ENCODE measurements at regions not wholly inside any gene's neighbourhood (a gene's known extent, or its start where the extent isn't known, plus 50 kb on each side); places are given as distances from the start of the nearest gene placed in this dataset.

GRCh38 chrX:40834225-40834624 lies 98.9 kb upstream of the MED14 start:
- peaks cover 5% of the 10 kb centered on the region for H3K9me3 Mint-ChIP-seq (ENCODE audit: unreplicated experiment)
- no peaks in the 10 kb centered on the region for H3K27me3 ChIP-seq (ENCODE audit: insufficient read depth, low read length)
- no peak overlapping the region for H3K4me3 ChIP-seq (ENCODE audit: insufficient read depth, low read depth, low read length)
- H3K4me1 Mint-ChIP-seq (ENCODE audit: low read depth, unreplicated experiment): no peaks in the 10 kb centered on the region
- no peaks in the 10 kb centered on the region for H3K9me3 ChIP-seq (ENCODE audit: insufficient read depth, low read depth, low read length)
- H3K36me3 Mint-ChIP-seq (ENCODE audit: low read depth, unreplicated experiment): peaks cover 3% of the 10 kb centered on the region
- TF ChIP-seq CTCF (IDR thresholded peaks at IDR 0.05; ENCODE audit: insufficient read depth, low read depth, low read length) (no peak), EZH2 (IDR thresholded peaks at IDR 0.05; ENCODE audit: insufficient read depth, low read length) (no peak)
- no peaks in the 10 kb centered on the region for H3K36me3 ChIP-seq (ENCODE audit: insufficient read depth, low read length)
- no peaks in the 10 kb centered on the region for H3K27me3 Mint-ChIP-seq (ENCODE audit: low read depth, unreplicated experiment)
- H3K27ac Mint-ChIP-seq (ENCODE audit: unreplicated experiment): no peak overlapping the region
- no peaks in the 10 kb centered on the region for H3K79me2 ChIP-seq (ENCODE audit: insufficient read depth, low read length)
- no peak overlapping the region for H3K4me3 Mint-ChIP-seq (ENCODE audit: unreplicated experiment)
- H3K4me1 ChIP-seq (ENCODE audit: insufficient read depth, low read length): no peaks in the 10 kb centered on the region
- H4K20me1 ChIP-seq (ENCODE audit: insufficient read depth, low read length): no peaks in the 10 kb centered on the region
- H2AFZ ChIP-seq (ENCODE audit: low read depth, low read length): no peak overlapping the region
- no peak overlapping the region for H3K4me2 ChIP-seq (ENCODE audit: low read length)
- H3K9ac ChIP-seq (ENCODE audit: low read length): no peak overlapping the region
- DNase-seq (ENCODE audit: low read depth) (no peak), FAIRE-seq (no peak)
- H3K27ac ChIP-seq (ENCODE audit: low read depth, low read length): no peak overlapping the region

GRCh38 chrX:40835526-40835925 lies 100.2 kb upstream of the MED14 start:
- H3K4me3 ChIP-seq (ENCODE audit: insufficient read depth, low read depth, low read length): no peak overlapping the region
- no peaks in the 10 kb centered on the region for H3K79me2 ChIP-seq (ENCODE audit: insufficient read depth, low read length)
- H4K20me1 ChIP-seq (ENCODE audit: insufficient read depth, low read length): no peaks in the 10 kb centered on the region
- H3K36me3 ChIP-seq (ENCODE audit: insufficient read depth, low read length): no peaks in the 10 kb centered on the region
- Mint-ChIP-seq H3K36me3 (ENCODE audit: low read depth, unreplicated experiment) (peaks cover 3% of the 10 kb centered on the region), H3K4me1 (ENCODE audit: low read depth, unreplicated experiment) (no peaks in the 10 kb centered on the region), H3K27me3 (ENCODE audit: low read depth, unreplicated experiment) (no peaks in the 10 kb centered on the region), H3K4me3 (ENCODE audit: unreplicated experiment) (peak overlapping the region; percentile 50), H3K27ac (ENCODE audit: unreplicated experiment) (no peak overlapping the region), H3K9me3 (ENCODE audit: unreplicated experiment) (peaks cover 8% of the 10 kb centered on the region)
- no peak overlapping the region for H3K4me2 ChIP-seq (ENCODE audit: low read length)
- no peaks in the 10 kb centered on the region for H3K9me3 ChIP-seq (ENCODE audit: insufficient read depth, low read depth, low read length)
- TF ChIP-seq CTCF (IDR thresholded peaks at IDR 0.05; ENCODE audit: insufficient read depth, low read depth, low read length) (no peak), EZH2 (IDR thresholded peaks at IDR 0.05; ENCODE audit: insufficient read depth, low read length) (no peak)
- DNase-seq (ENCODE audit: low read depth): peak; percentile 31
- H3K9ac ChIP-seq (ENCODE audit: low read length): no peak overlapping the region
- no peaks in the 10 kb centered on the region for H3K4me1 ChIP-seq (ENCODE audit: insufficient read depth, low read length)
- no peak overlapping the region for H2AFZ ChIP-seq (ENCODE audit: low read depth, low read length)
- H3K27me3 ChIP-seq (ENCODE audit: insufficient read depth, low read length): no peaks in the 10 kb centered on the region
- H3K27ac ChIP-seq (ENCODE audit: low read depth, low read length): no peak overlapping the region
- FAIRE-seq: no peak

- Histone ChIP-seq H3K36me3 (ENCODE audit: insufficient read depth, low read length) (no peaks in the 10 kb centered on the region), H3K9me3 (ENCODE audit: insufficient read depth, low read depth, low read length) (peaks cover 8% of the 10 kb centered on the region), H4K20me1 (ENCODE audit: insufficient read depth, low read length) (no peaks in the 10 kb centered on the region), H3K4me3 (ENCODE audit: insufficient read depth, low read depth, low read length) (no peak overlapping the region), H3K4me2 (ENCODE audit: low read length) (no peak overlapping the region), H2AFZ (ENCODE audit: low read depth, low read length) (no peak overlapping the region), H3K79me2 (ENCODE audit: insufficient read depth, low read length) (no peaks in the 10 kb centered on the region), H3K27ac (ENCODE audit: low read depth, low read length) (no peak overlapping the region), H3K9ac (ENCODE audit: low read length) (no peak overlapping the region), H3K4me1 (ENCODE audit: insufficient read depth, low read length) (peaks cover 18% of the 10 kb centered on the region), H3K27me3 (ENCODE audit: insufficient read depth, low read length) (no peaks in the 10 kb centered on the region)
- TF ChIP-seq EZH2 (IDR thresholded peaks at IDR 0.05; ENCODE audit: insufficient read depth, low read length): no peak
- no peak for TF ChIP-seq CTCF (IDR thresholded peaks at IDR 0.05; ENCODE audit: insufficient read depth, low read depth, low read length)
- Mint-ChIP-seq H3K9me3 (ENCODE audit: unreplicated experiment) (peaks cover 9% of the 10 kb centered on the region), H3K36me3 (ENCODE audit: low read depth, unreplicated experiment) (peaks cover 2% of the 10 kb centered on the region), H3K27ac (ENCODE audit: unreplicated experiment) (no peak overlapping the region), H3K4me1 (ENCODE audit: low read depth, unreplicated experiment) (peaks cover 19% of the 10 kb centered on the region), H3K4me3 (ENCODE audit: unreplicated experiment) (no peak overlapping the region), H3K27me3 (ENCODE audit: low read depth, unreplicated experiment) (no peaks in the 10 kb centered on the region)
- no peak for DNase-seq (ENCODE audit: low read depth)
- FAIRE-seq: no peak
Measured at GRCh38 chrX:40843643-40844042, 108.3 kb upstream of the MED14 start.
